ENCODE measurements at regions not wholly inside any gene's neighbourhood (a gene's known extent, or its start where the extent isn't known, plus 50 kb on each side); places are given as distances from the start of the nearest gene placed in this dataset.

- no peaks in the 10 kb centered on the region for H3K27me3 ChIP-seq (ENCODE audit: control insufficient read depth, low read length)
- no peaks in the 10 kb centered on the region for H4K20me1 ChIP-seq (ENCODE audit: control insufficient read depth, insufficient read depth, low read depth, low read length)
- H3K36me3 ChIP-seq (ENCODE audit: control insufficient read depth, low read length) = no peaks in the 10 kb centered on the region
- TF ChIP-seq EZH2phosphoT487 (IDR thresholded peaks at IDR 0.05; ENCODE audit: borderline replicate concordance, low read length) (no peak), CTCF (IDR thresholded peaks at IDR 0.05; ENCODE audit: low read depth, low read length, poor library complexity, severe bottlenecking) (no peak)
- H3K27ac ChIP-seq (ENCODE audit: low read depth, low read length) = no peak overlapping the region
- no peak overlapping the region for H3K4me2 ChIP-seq (ENCODE audit: low read length)
- H3K9me3 ChIP-seq (ENCODE audit: control insufficient read depth, insufficient read depth, low read length) = no peaks in the 10 kb centered on the region
- H3K4me1 ChIP-seq (ENCODE audit: control insufficient read depth, low read length) = no peaks in the 10 kb centered on the region
- no peak overlapping the region for H3K4me3 ChIP-seq (ENCODE audit: low read length)
- H3K79me2 ChIP-seq (ENCODE audit: control insufficient read depth, low read length) = no peaks in the 10 kb centered on the region
- H3F3A ChIP-seq (ENCODE audit: control insufficient read depth, insufficient read depth) = no peaks in the 10 kb centered on the region
- H3K9me2 ChIP-seq (replicated peaks; ENCODE audit: control insufficient read depth, low read length) = no peaks in the 10 kb centered on the region
These were observed 257.7 kb upstream of the NR2F2 start for GRCh38 chr15:96072821-96073220.

GRCh38 chr15:96073908-96074307 is 256.6 kb upstream of the NR2F2 start:
- H3K27me3 ChIP-seq (ENCODE audit: control insufficient read depth, low read length) = no peaks in the 10 kb centered on the region
- H4K20me1 ChIP-seq (ENCODE audit: control insufficient read depth, insufficient read depth, low read depth, low read length) = no peaks in the 10 kb centered on the region
- no peak overlapping the region for H3K4me2 ChIP-seq (ENCODE audit: low read length)
- no peak for TF ChIP-seq EZH2phosphoT487 (IDR thresholded peaks at IDR 0.05; ENCODE audit: borderline replicate concordance, low read length)
- TF ChIP-seq CTCF (IDR thresholded peaks at IDR 0.05; ENCODE audit: low read depth, low read length, poor library complexity, severe bottlenecking) = no peak
- no peaks in the 10 kb centered on the region for H3K36me3 ChIP-seq (ENCODE audit: control insufficient read depth, low read length)
- no peak overlapping the region for H3K4me3 ChIP-seq (ENCODE audit: low read length)
- no peak overlapping the region for H3K27ac ChIP-seq (ENCODE audit: low read depth, low read length)
- H3K9me3 ChIP-seq (ENCODE audit: control insufficient read depth, insufficient read depth, low read length) = no peaks in the 10 kb centered on the region
- H3K9me2 ChIP-seq (replicated peaks; ENCODE audit: control insufficient read depth, low read length) = no peaks in the 10 kb centered on the region
- no peaks in the 10 kb centered on the region for H3K79me2 ChIP-seq (ENCODE audit: control insufficient read depth, low read length)
- no peaks in the 10 kb centered on the region for H3F3A ChIP-seq (ENCODE audit: control insufficient read depth, insufficient read depth)
- H3K4me1 ChIP-seq (ENCODE audit: control insufficient read depth, low read length) = no peaks in the 10 kb centered on the region

- H3F3A ChIP-seq (ENCODE audit: control insufficient read depth, insufficient read depth) = no peaks in the 10 kb centered on the region
- no peaks in the 10 kb centered on the region for H3K79me2 ChIP-seq (ENCODE audit: control insufficient read depth, low read length)
- H3K4me1 ChIP-seq (ENCODE audit: control insufficient read depth, low read length) = no peaks in the 10 kb centered on the region
- no peaks in the 10 kb centered on the region for H3K36me3 ChIP-seq (ENCODE audit: control insufficient read depth, low read length)
- no peaks in the 10 kb centered on the region for H4K20me1 ChIP-seq (ENCODE audit: control insufficient read depth, insufficient read depth, low read depth, low read length)
- no peaks in the 10 kb centered on the region for H3K27me3 ChIP-seq (ENCODE audit: control insufficient read depth, low read length)
- no peak overlapping the region for H3K4me2 ChIP-seq (ENCODE audit: low read length)
- H3K4me3 ChIP-seq (ENCODE audit: low read length) = no peak overlapping the region
- TF ChIP-seq EZH2phosphoT487 (IDR thresholded peaks at IDR 0.05; ENCODE audit: borderline replicate concordance, low read length) = no peak
- TF ChIP-seq CTCF (IDR thresholded peaks at IDR 0.05; ENCODE audit: low read depth, low read length, poor library complexity, severe bottlenecking) = no peak
- H3K9me3 ChIP-seq (ENCODE audit: control insufficient read depth, insufficient read depth, low read length) = no peaks in the 10 kb centered on the region
- no peaks in the 10 kb centered on the region for H3K9me2 ChIP-seq (replicated peaks; ENCODE audit: control insufficient read depth, low read length)
- no peak overlapping the region for H3K27ac ChIP-seq (ENCODE audit: low read depth, low read length)
These were observed 254.6 kb upstream of the NR2F2 start for GRCh38 chr15:96075895-96076294.

- no peaks in the 10 kb centered on the region for H3K79me2 ChIP-seq (ENCODE audit: control insufficient read depth, low read length)
- H3K9me2 ChIP-seq (replicated peaks; ENCODE audit: control insufficient read depth, low read length) = no peaks in the 10 kb centered on the region
- H4K20me1 ChIP-seq (ENCODE audit: control insufficient read depth, insufficient read depth, low read depth, low read length) = no peaks in the 10 kb centered on the region
- TF ChIP-seq EZH2phosphoT487 (IDR thresholded peaks at IDR 0.05; ENCODE audit: borderline replicate concordance, low read length) = no peak
- no peak for TF ChIP-seq CTCF (IDR thresholded peaks at IDR 0.05; ENCODE audit: low read depth, low read length, poor library complexity, severe bottlenecking)
- H3K4me1 ChIP-seq (ENCODE audit: control insufficient read depth, low read length) = no peaks in the 10 kb centered on the region
- no peaks in the 10 kb centered on the region for H3F3A ChIP-seq (ENCODE audit: control insufficient read depth, insufficient read depth)
- H3K4me2 ChIP-seq (ENCODE audit: low read length) = no peak overlapping the region
- H3K36me3 ChIP-seq (ENCODE audit: control insufficient read depth, low read length) = no peaks in the 10 kb centered on the region
- H3K9me3 ChIP-seq (ENCODE audit: control insufficient read depth, insufficient read depth, low read length) = no peaks in the 10 kb centered on the region
- no peak overlapping the region for H3K27ac ChIP-seq (ENCODE audit: low read depth, low read length)
- no peak overlapping the region for H3K4me3 ChIP-seq (ENCODE audit: low read length)
- H3K27me3 ChIP-seq (ENCODE audit: control insufficient read depth, low read length) = no peaks in the 10 kb centered on the region
These were observed 254.2 kb upstream of the NR2F2 start for GRCh38 chr15:96076350-96076749.

All from DOHH2 (cell line).